GM12872 (cell line): ENCODE measurements at regions not wholly inside any gene's neighbourhood (a gene's known extent, or its start where the extent isn't known, plus 50 kb on each side); places are given as distances from the start of the nearest gene placed in this dataset.

Experiments
- CTCF ChIP-seq: IDR thresholded peaks from 3 replicates; pipeline ENCODE4 v1.5.1; 2011; ENCODE audit warnings: low read depth, mild to moderate bottlenecking, low read length, moderate library complexity; ENCODE audit not compliant: insufficient read depth

- no peak for TF ChIP-seq CTCF
Measured at GRCh38 chr12:19855851-19856250, 416.6 kb downstream of the AEBP2 start.

- no peak for TF ChIP-seq CTCF
Measured at GRCh38 chr12:19856389-19856788, 417.1 kb downstream of the AEBP2 start.

- TF ChIP-seq CTCF, result no peak
Measured at GRCh38 chr12:19857204-19857603, 417.9 kb downstream of the AEBP2 start.

- no peak for TF ChIP-seq CTCF
Measured at GRCh38 chr12:19867151-19867550, 427.9 kb downstream of the AEBP2 start.

GRCh38 chr12:19867970-19868369, 428.7 kb downstream of the AEBP2 start:
- no peak for TF ChIP-seq CTCF

- no peak for TF ChIP-seq CTCF
Measured at GRCh38 chr12:19869413-19869812, 430.1 kb downstream of the AEBP2 start.

GRCh38 chr12:19872621-19873540, 433.6 kb downstream of the AEBP2 start:
- TF ChIP-seq CTCF, result no peak
